Mesendoderm (in vitro differentiated cells): ENCODE measurements at regions not wholly inside any gene's neighbourhood (a gene's known extent, or its start where the extent isn't known, plus 50 kb on each side); places are given as distances from the start of the nearest gene placed in this dataset.
A peak's percentile ranks its signal among the peaks of the same experiment; 100 is the strongest.

Source experiments
- DNase-seq: peaks from one replicate; pipeline ENCODE4 v3.0.0; 2013
- H2AK5ac ChIP-seq: 2 replicates; pipeline ENCODE4 v1.6.1; 2013; ENCODE audit warnings: low read length, inconsistent platforms
- H2BK120ac ChIP-seq: 2 replicates; pipeline ENCODE4 v1.6.1; 2013; ENCODE audit warnings: low read depth, mild to moderate bottlenecking, low read length, moderate library complexity, mixed read lengths
- H2BK15ac ChIP-seq: replicated peaks from 2 replicates; pipeline ENCODE4 v1.6.1; 2013; ENCODE audit warnings: low read depth, mild to moderate bottlenecking, moderate library complexity
- H2BK5ac ChIP-seq: 2 replicates; pipeline ENCODE4 v1.6.1; 2013; ENCODE audit warnings: low read length, inconsistent platforms
- H3K18ac ChIP-seq: 2 replicates; pipeline ENCODE4 v1.6.1; 2013; ENCODE audit warnings: mild to moderate bottlenecking, low read length, mixed read lengths
- H3K23ac ChIP-seq: one replicate; pipeline ENCODE4 v1.6.1; 2013; ENCODE audit warnings: low read length
- H3K27ac ChIP-seq: 2 replicates; pipeline ENCODE4 v1.5.1; 2013; ENCODE audit warnings: low read depth, mild to moderate bottlenecking, inconsistent platforms, low read length, moderate library complexity
- H3K27me3 ChIP-seq: 2 replicates; pipeline ENCODE4 v1.6.1; 2013; ENCODE audit warnings: low read length, control low read depth, mild to moderate bottlenecking, inconsistent platforms; ENCODE audit not compliant: insufficient read depth, poor library complexity
- H3K36me3 ChIP-seq: 2 replicates; pipeline ENCODE4 v1.6.1; 2013; ENCODE audit warnings: low read length, inconsistent platforms; ENCODE audit not compliant: control insufficient read depth, insufficient read depth
- H3K4ac ChIP-seq: one replicate; pipeline ENCODE4 v1.6.1; 2013; ENCODE audit warnings: low read depth, mild to moderate bottlenecking, low read length, moderate library complexity
- H3K4me1 ChIP-seq: 2 replicates; pipeline ENCODE4 v1.6.1; 2013; ENCODE audit warnings: low read depth, low read length, inconsistent platforms; ENCODE audit not compliant: control insufficient read depth
- H3K4me2 ChIP-seq: 2 replicates; pipeline ENCODE4 v1.6.1; 2013; ENCODE audit warnings: low read length
- H3K4me3 ChIP-seq: 2 replicates; pipeline ENCODE4 v1.5.1; 2013; ENCODE audit warnings: mild to moderate bottlenecking, low read length
- H3K56ac ChIP-seq: one replicate; pipeline ENCODE4 v1.6.1; 2013; ENCODE audit warnings: low read length
- H3K79me1 ChIP-seq: 2 replicates; pipeline ENCODE4 v1.6.1; 2013; ENCODE audit warnings: low read length, inconsistent platforms
- H3K79me2 ChIP-seq: 2 replicates; pipeline ENCODE4 v1.6.1; 2013; ENCODE audit warnings: mild to moderate bottlenecking, low read length; ENCODE audit not compliant: control insufficient read depth, insufficient read depth
- H3K9ac ChIP-seq: 2 replicates; pipeline ENCODE4 v1.6.1; 2013; ENCODE audit warnings: low read length, inconsistent platforms
- H4K5ac ChIP-seq: one replicate; pipeline ENCODE4 v1.6.1; 2013; ENCODE audit warnings: low read length
- H4K8ac ChIP-seq: one replicate; pipeline ENCODE4 v1.6.1; 2013; ENCODE audit warnings: low read depth, mild to moderate bottlenecking, control low read depth, low read length, moderate library complexity
- WGBS: extraction: QIAGEN DNeasy Blood & Tissue Kit; methylation state at CpG from one replicate; pipeline ENCODE4 v1.1.7; 2013; ENCODE audit warnings: low lambda C conversion rate, missing lambda C conversion rate; ENCODE audit not compliant: insufficient coverage; ENCODE audit errors: extremely low coverage; 5-methylcytosine and 5-hydroxymethylcytosine counted together

DNA sequence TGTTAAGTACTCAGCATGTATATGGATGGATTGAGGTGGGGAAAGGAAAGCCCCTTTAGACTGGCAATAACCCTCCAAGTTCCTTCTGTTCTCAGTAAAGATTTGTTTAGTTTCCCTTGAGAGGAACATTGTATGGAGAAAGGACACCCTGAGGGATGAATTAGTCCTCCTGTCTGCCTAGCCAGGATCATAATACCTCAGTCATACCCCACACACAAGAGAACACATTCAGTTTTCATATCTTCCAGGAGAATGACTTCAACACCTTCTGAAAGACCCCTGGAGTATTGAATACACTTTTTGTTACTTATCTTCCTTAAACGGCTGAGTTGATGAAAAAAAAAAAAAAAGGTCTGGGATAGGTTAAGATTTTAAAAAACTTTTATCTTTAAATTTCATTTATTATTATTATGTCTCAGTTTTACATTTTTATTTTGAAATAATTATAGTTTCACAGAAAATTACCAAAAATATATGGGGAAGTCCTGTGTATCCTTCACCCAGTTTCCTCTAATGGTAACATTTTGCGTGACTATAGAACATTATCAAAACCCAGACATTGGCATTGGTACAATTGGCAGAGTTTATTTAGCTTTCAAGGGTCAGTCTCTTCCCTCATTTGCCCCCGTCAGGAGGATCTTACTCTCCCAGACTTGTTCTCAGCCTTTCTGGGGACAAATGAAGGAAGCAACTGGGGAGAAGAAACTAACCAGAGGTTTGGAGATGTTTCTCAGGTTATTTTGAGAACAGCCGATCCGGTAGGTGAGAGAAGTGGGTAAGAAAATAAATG lies 88.0 kb downstream of the ACTBL2 start:
- H3K18ac ChIP-seq = no peak overlapping the region
- no peaks in the 10 kb centered on the region for H3K4me1 ChIP-seq
- H3K79me1 ChIP-seq = no peaks in the 10 kb centered on the region
- no peaks in the 10 kb centered on the region for H3K79me2 ChIP-seq
- H3K27me3 ChIP-seq = no peaks in the 10 kb centered on the region
- H3K27ac ChIP-seq = no peak overlapping the region
- no peak for DNase-seq
- no peak overlapping the region for H3K9ac ChIP-seq
- no peak overlapping the region for H2BK5ac ChIP-seq
- no peak overlapping the region for H3K56ac ChIP-seq
- no peak overlapping the region for H3K23ac ChIP-seq
- WGBS = no CpG with 5 or more reads among the region's 5 CpGs
- H3K36me3 ChIP-seq = no peaks in the 10 kb centered on the region
- H2AK5ac ChIP-seq = no peak overlapping the region
- no peak overlapping the region for H3K4ac ChIP-seq
- H3K4me2 ChIP-seq = no peak overlapping the region
- H4K8ac ChIP-seq = no peak overlapping the region
- H2BK120ac ChIP-seq = no peak overlapping the region
- no peak overlapping the region for H4K5ac ChIP-seq
- H2BK15ac ChIP-seq = no peak overlapping the region
- H3K4me3 ChIP-seq = no peak overlapping the region

DNA sequence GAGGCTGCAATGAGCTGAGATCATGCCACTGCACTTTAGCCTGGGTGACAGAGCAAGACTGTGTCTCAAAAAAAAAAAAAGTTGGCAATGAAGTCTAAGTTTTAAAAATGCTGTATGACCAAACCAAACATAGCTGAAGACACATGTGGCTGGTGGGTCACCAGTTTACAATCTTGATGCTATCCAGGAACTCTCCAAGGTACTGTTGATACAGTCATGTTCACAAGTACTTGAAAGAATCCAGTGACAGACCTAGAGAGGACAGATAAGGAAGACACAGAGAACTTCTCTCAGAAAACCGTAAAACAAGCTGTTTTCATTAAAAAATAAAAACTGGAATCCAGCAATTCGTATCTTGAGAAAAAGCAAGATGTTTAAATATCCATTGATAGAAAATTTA lies 95.7 kb downstream of the ACTBL2 start:
- no peak overlapping the region for H3K27ac ChIP-seq
- no peaks in the 10 kb centered on the region for H3K79me2 ChIP-seq
- H2BK5ac ChIP-seq = no peak overlapping the region
- H3K79me1 ChIP-seq = no peaks in the 10 kb centered on the region
- no peak overlapping the region for H4K5ac ChIP-seq
- H3K18ac ChIP-seq = no peak overlapping the region
- no CpG with 5 or more reads among the region's 2 CpGs for WGBS
- H3K9ac ChIP-seq = no peak overlapping the region
- H4K8ac ChIP-seq = no peak overlapping the region
- H3K56ac ChIP-seq = no peak overlapping the region
- H3K23ac ChIP-seq = no peak overlapping the region
- peak; percentile 53 for DNase-seq
- H2BK15ac ChIP-seq = no peak overlapping the region
- no peaks in the 10 kb centered on the region for H3K27me3 ChIP-seq
- no peak overlapping the region for H2BK120ac ChIP-seq
- no peak overlapping the region for H3K4me2 ChIP-seq
- H3K4me1 ChIP-seq = peaks cover 6% of the 10 kb centered on the region
- no peaks in the 10 kb centered on the region for H3K36me3 ChIP-seq
- no peak overlapping the region for H2AK5ac ChIP-seq
- no peak overlapping the region for H3K4ac ChIP-seq
- no peak overlapping the region for H3K4me3 ChIP-seq

DNA sequence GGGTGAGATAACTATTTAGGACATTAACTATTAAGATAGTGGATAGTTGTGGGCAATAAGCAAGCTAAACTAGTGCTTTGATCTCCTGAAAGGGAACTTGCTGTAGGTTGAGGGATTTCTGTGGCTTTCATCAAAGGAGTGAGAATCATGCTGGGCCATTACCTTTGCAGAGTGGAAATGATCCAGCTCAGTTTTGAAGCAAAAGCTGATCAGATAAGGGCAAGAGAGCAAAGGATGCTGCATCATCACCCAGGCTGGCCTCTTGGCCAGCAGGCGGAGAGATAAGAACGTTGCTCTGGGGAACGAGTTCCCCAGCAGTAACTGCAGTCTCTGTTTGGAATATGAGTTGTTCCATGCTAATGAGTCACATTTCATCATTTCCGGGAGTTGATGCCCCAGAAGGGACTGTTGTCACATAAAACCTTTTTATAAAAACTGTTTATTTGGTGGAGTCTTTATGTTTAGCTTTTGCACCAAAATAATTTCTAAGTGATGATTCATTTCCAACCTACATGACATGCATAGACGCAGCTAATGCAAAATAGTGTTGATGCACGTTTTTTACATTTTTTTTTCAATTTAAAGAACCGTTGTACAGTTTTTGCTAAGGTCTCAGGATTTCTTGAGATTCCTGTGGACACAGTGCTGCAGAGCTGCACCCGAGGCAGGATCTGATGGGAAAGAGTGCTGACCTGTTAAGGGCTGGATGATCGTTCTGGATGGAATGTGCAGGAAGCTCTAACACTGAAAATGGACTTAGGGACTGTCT lies 99.3 kb downstream of the ACTBL2 start:
- peaks cover 6% of the 10 kb centered on the region for H3K4me1 ChIP-seq
- H4K8ac ChIP-seq = no peak overlapping the region
- no CpG with 5 or more reads among the region's 9 CpGs for WGBS
- H3K18ac ChIP-seq = no peak overlapping the region
- no peak overlapping the region for H2AK5ac ChIP-seq
- DNase-seq = peak; percentile 97
- H3K79me1 ChIP-seq = no peaks in the 10 kb centered on the region
- no peak overlapping the region for H4K5ac ChIP-seq
- no peaks in the 10 kb centered on the region for H3K27me3 ChIP-seq
- H2BK5ac ChIP-seq = no peak overlapping the region
- no peak overlapping the region for H3K4me2 ChIP-seq
- no peak overlapping the region for H3K9ac ChIP-seq
- no peak overlapping the region for H3K4me3 ChIP-seq
- H3K23ac ChIP-seq = no peak overlapping the region
- H3K27ac ChIP-seq = no peak overlapping the region
- H2BK120ac ChIP-seq = no peak overlapping the region
- no peaks in the 10 kb centered on the region for H3K79me2 ChIP-seq
- no peak overlapping the region for H3K4ac ChIP-seq
- H3K36me3 ChIP-seq = no peaks in the 10 kb centered on the region
- no peak overlapping the region for H3K56ac ChIP-seq
- no peak overlapping the region for H2BK15ac ChIP-seq

DNA sequence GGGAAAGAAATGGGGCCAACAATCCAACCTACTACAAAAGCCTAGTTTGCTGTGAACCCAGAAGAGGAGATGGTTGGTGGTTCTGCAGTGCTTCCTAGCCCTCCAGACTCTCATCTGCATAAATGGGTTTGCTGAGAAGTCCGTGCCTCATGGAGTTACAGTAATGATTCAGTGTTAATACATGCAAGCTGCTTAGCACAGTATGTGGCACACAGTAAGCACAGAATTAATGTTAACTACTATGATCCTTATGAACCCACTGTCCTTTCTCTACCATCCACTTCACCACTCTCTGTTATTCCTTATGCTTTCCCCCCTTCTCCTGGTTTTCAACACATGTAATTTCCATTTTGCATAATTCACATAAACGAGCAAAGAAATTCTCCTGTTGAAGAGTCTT lies 100.0 kb downstream of the ACTBL2 start:
- H3K4me2 ChIP-seq = no peak overlapping the region
- H3K9ac ChIP-seq = no peak overlapping the region
- no peaks in the 10 kb centered on the region for H3K36me3 ChIP-seq
- no peak overlapping the region for H3K4ac ChIP-seq
- H3K27me3 ChIP-seq = no peaks in the 10 kb centered on the region
- no peaks in the 10 kb centered on the region for H3K79me1 ChIP-seq
- no peak overlapping the region for H2BK15ac ChIP-seq
- peak overlapping the region; percentile 62 for H2BK120ac ChIP-seq
- H2BK5ac ChIP-seq = no peak overlapping the region
- H4K5ac ChIP-seq = no peak overlapping the region
- H3K18ac ChIP-seq = no peak overlapping the region
- no peaks in the 10 kb centered on the region for H3K79me2 ChIP-seq
- H2AK5ac ChIP-seq = no peak overlapping the region
- peak; percentile 33 for DNase-seq
- no CpG with 5 or more reads among the region's 2 CpGs for WGBS
- H3K56ac ChIP-seq = no peak overlapping the region
- no peak overlapping the region for H3K23ac ChIP-seq
- no peak overlapping the region for H4K8ac ChIP-seq
- H3K4me1 ChIP-seq = peaks cover 6% of the 10 kb centered on the region
- H3K27ac ChIP-seq = peak overlapping the region; percentile 2
- H3K4me3 ChIP-seq = no peak overlapping the region

DNA sequence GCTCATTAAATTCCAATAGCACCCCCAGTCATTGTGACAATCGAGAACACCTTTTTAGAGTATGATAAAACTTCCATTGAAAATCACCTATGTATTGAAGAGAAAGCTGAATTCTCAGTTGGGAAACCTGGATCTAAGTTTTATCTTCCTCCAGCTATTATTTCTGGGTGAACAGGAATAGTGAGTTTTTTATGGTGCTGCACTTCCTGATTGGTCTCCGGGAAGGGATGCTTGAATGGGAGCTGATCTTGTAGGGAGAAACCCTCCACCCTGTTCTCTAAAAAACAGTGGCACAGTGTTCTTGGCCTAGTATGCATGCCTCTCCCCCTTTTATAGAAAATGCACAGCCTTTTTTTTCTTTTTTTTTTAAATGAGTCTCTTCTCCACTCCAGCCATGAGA lies 112.2 kb downstream of the ACTBL2 start:
- Histone ChIP-seq H3K27ac (no peak overlapping the region), H3K79me1 (no peaks in the 10 kb centered on the region), H3K4me1 (no peaks in the 10 kb centered on the region), H3K27me3 (no peaks in the 10 kb centered on the region), H3K18ac (no peak overlapping the region), H4K8ac (no peak overlapping the region), H3K4me3 (no peak overlapping the region), H2BK5ac (no peak overlapping the region), H2BK120ac (no peak overlapping the region), H3K4me2 (no peak overlapping the region), H3K56ac (no peak overlapping the region), H3K4ac (no peak overlapping the region), H3K36me3 (no peaks in the 10 kb centered on the region), H4K5ac (no peak overlapping the region), H3K79me2 (no peaks in the 10 kb centered on the region), H3K9ac (no peak overlapping the region), H2AK5ac (no peak overlapping the region), H2BK15ac (no peak overlapping the region), H3K23ac (no peak overlapping the region)
- DNase-seq = no peak
- no CpG with 5 or more reads among the region's 2 CpGs for WGBS
